ENCODE measurements at regions not wholly inside any gene's neighbourhood (a gene's known extent, or its start where the extent isn't known, plus 50 kb on each side); places are given as distances from the start of the nearest gene placed in this dataset.

DNA sequence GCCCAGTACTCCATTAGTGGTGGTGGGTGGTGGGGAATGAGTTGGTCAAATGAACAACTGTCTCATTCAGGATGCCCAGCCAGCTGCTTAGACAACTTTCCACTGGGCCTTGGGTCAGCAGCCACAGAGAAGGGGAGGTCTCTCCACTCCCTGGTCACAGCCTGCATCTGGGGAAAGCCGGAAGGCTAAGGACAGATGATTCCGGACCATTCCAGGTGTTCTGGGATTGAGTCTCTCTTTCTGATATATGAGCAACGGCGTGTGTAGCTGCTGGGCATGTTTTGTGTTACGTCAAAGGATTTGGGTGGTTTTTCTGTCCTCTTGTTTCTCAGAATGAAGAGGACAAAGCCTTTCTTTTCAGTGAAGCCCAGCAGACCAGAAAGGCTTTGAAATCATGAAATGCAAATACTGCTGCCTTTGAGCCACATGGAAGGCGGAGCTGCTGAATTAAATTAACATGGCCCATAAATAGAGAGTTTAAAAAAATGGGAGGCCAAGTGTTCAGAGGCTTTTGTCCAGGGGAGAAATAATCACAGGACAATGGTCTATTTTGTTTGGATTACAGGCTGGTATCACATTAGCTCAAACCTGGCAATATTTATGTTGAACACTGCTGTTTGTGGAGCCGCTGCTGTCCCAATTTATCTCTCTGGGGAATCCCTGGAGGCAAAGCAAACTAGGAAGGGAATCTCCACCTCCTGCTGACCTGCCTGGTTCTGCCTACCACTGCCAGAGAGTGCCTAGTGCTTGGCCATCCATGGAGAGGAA is 234.4 kb upstream of the E2F8 start:
- peak; percentile 46 for DNase-seq
- H3K36me3 ChIP-seq (ENCODE audit: insufficient read depth, low read length), result no peaks in the 10 kb centered on the region
- H3K27me3 ChIP-seq (ENCODE audit: low read length), result no peaks in the 10 kb centered on the region
- H3K9ac ChIP-seq (ENCODE audit: low read length), result no peak overlapping the region
- H3K4me3 ChIP-seq (ENCODE audit: low read length), result no peak overlapping the region
- H3K9me2 ChIP-seq (replicated peaks; ENCODE audit: insufficient read depth, low read length), result no peaks in the 10 kb centered on the region
- H3K4me2 ChIP-seq (ENCODE audit: low read depth, low read length, poor library complexity, severe bottlenecking), result peak overlapping the region; percentile 26
- no peaks in the 10 kb centered on the region for H3K79me2 ChIP-seq (ENCODE audit: low read length)
- H4K20me1 ChIP-seq (ENCODE audit: insufficient read depth, low read depth, low read length), result no peaks in the 10 kb centered on the region
- H3K9me3 ChIP-seq (ENCODE audit: low read length), result no peaks in the 10 kb centered on the region
- H3K4me1 ChIP-seq (ENCODE audit: low read length), result peaks cover 10% of the 10 kb centered on the region
- H3K27ac ChIP-seq (ENCODE audit: low read length), result no peak overlapping the region
- H2AFZ ChIP-seq (ENCODE audit: low read length), result no peak overlapping the region

DNA sequence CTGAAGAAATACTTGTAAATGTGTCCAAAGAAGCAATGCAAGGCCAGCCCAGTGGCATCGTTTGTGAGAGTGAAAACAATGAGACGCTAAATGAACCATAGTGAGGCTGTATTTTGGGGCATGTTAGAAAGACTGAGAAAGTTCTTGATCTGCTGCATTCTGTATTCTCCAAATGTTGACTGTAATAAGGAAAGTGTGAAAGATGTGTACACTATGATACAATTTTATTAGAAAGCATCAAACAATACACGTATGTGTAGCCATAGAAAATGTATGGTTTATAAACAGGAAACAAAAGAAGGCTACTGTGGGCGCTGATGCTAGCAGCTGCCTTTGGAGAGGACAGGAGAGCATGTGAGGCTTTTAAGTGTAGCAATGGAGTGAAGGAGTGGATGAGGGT is 233.5 kb upstream of the E2F8 start:
- H3K9me3 ChIP-seq (ENCODE audit: low read length), result no peaks in the 10 kb centered on the region
- peaks cover 10% of the 10 kb centered on the region for H3K4me1 ChIP-seq (ENCODE audit: low read length)
- no peak for DNase-seq
- no peak overlapping the region for H3K4me2 ChIP-seq (ENCODE audit: low read depth, low read length, poor library complexity, severe bottlenecking)
- no peaks in the 10 kb centered on the region for H3K27me3 ChIP-seq (ENCODE audit: low read length)
- no peaks in the 10 kb centered on the region for H4K20me1 ChIP-seq (ENCODE audit: insufficient read depth, low read depth, low read length)
- no peaks in the 10 kb centered on the region for H3K36me3 ChIP-seq (ENCODE audit: insufficient read depth, low read length)
- no peak overlapping the region for H2AFZ ChIP-seq (ENCODE audit: low read length)
- no peak overlapping the region for H3K27ac ChIP-seq (ENCODE audit: low read length)
- H3K4me3 ChIP-seq (ENCODE audit: low read length), result no peak overlapping the region
- no peak overlapping the region for H3K9ac ChIP-seq (ENCODE audit: low read length)
- H3K9me2 ChIP-seq (replicated peaks; ENCODE audit: insufficient read depth, low read length), result no peaks in the 10 kb centered on the region
- H3K79me2 ChIP-seq (ENCODE audit: low read length), result no peaks in the 10 kb centered on the region

DNA sequence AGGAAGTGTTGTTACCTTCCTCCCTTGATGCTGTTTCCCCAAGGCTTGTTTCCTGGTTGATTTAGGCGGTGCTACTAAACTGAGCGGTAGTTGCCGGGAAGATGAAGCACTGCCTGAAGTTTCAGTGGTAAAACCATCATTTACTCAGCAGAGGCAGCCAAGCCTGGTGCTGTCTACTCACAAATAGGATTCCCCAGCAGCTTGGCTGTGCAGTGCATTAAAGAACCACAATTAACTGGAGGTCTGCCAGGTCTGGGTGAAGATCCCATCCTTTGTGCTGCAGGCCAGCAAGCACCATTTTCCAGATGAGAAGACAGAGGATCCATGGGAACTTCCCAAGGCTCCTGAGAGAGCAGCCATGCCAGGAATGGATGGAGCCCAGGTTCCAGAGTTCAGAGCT is 231.9 kb upstream of the E2F8 start:
- H3K79me2 ChIP-seq (ENCODE audit: low read length), result no peaks in the 10 kb centered on the region
- peaks cover 10% of the 10 kb centered on the region for H3K4me1 ChIP-seq (ENCODE audit: low read length)
- DNase-seq, result no peak
- H3K9me2 ChIP-seq (replicated peaks; ENCODE audit: insufficient read depth, low read length), result no peaks in the 10 kb centered on the region
- no peaks in the 10 kb centered on the region for H3K9me3 ChIP-seq (ENCODE audit: low read length)
- H4K20me1 ChIP-seq (ENCODE audit: insufficient read depth, low read depth, low read length), result no peaks in the 10 kb centered on the region
- no peaks in the 10 kb centered on the region for H3K36me3 ChIP-seq (ENCODE audit: insufficient read depth, low read length)
- H3K4me2 ChIP-seq (ENCODE audit: low read depth, low read length, poor library complexity, severe bottlenecking), result no peak overlapping the region
- H3K4me3 ChIP-seq (ENCODE audit: low read length), result no peak overlapping the region
- no peaks in the 10 kb centered on the region for H3K27me3 ChIP-seq (ENCODE audit: low read length)
- H3K27ac ChIP-seq (ENCODE audit: low read length), result no peak overlapping the region
- H3K9ac ChIP-seq (ENCODE audit: low read length), result no peak overlapping the region
- H2AFZ ChIP-seq (ENCODE audit: low read length), result no peak overlapping the region

DNA sequence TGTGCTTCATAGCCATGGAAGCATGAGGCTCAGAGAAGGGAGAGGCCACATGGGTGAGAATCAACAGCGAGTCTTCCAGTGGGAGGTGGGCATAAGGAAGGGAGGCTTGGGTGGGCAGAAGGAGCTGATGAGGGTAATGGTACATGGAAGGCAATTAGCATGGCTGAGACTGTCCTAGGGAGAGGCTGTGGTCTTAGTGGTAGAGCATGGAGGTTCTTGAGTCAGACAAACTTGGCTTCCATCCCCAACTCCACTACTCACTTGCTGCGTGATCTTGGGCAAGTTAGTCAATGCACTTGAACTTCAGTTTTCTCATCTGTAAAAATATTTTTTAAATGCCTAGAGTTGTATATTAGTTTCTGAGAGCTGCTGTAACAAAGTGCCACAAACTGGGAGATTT is 227.2 kb upstream of the E2F8 start:
- no peak for DNase-seq
- no peak overlapping the region for H3K4me3 ChIP-seq (ENCODE audit: low read length)
- no peak overlapping the region for H3K9ac ChIP-seq (ENCODE audit: low read length)
- H3K27me3 ChIP-seq (ENCODE audit: low read length), result no peaks in the 10 kb centered on the region
- no peak overlapping the region for H3K4me2 ChIP-seq (ENCODE audit: low read depth, low read length, poor library complexity, severe bottlenecking)
- no peak overlapping the region for H3K27ac ChIP-seq (ENCODE audit: low read length)
- H3K4me1 ChIP-seq (ENCODE audit: low read length), result no peaks in the 10 kb centered on the region; the same call in 1 of the 2 replicates
- no peaks in the 10 kb centered on the region for H4K20me1 ChIP-seq (ENCODE audit: insufficient read depth, low read depth, low read length)
- H3K36me3 ChIP-seq (ENCODE audit: insufficient read depth, low read length), result no peaks in the 10 kb centered on the region
- H3K79me2 ChIP-seq (ENCODE audit: low read length), result no peaks in the 10 kb centered on the region
- H3K9me3 ChIP-seq (ENCODE audit: low read length), result no peaks in the 10 kb centered on the region
- no peak overlapping the region for H2AFZ ChIP-seq (ENCODE audit: low read length)
- H3K9me2 ChIP-seq (replicated peaks; ENCODE audit: insufficient read depth, low read length), result no peaks in the 10 kb centered on the region

DNA sequence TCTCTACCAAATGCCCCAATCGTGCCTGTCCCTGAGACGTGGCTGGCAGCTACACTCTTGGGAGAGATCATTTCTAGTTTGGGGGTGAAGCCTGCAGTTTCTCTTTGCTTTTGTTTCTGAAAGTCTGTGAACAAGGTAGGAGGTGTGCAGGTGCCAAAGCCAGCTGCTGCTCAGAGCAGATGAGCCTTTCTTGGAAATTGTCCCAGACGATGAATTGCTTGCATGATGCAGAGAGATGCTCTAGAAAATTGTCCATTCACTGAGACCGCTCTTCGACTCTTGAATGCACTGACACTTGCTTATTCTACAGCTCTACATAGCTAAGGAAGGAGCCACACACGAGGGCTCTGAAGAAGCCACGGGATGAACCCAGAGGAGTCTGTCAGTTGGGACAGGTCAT is 225.6 kb upstream of the E2F8 start:
- no peak for DNase-seq
- Histone ChIP-seq H3K9me2 (replicated peaks; ENCODE audit: insufficient read depth, low read length) (no peaks in the 10 kb centered on the region), H2AFZ (ENCODE audit: low read length) (no peak overlapping the region), H3K27me3 (ENCODE audit: low read length) (no peaks in the 10 kb centered on the region), H3K4me3 (ENCODE audit: low read length) (no peak overlapping the region), H3K9me3 (ENCODE audit: low read length) (no peaks in the 10 kb centered on the region), H4K20me1 (ENCODE audit: insufficient read depth, low read depth, low read length) (no peaks in the 10 kb centered on the region), H3K36me3 (ENCODE audit: insufficient read depth, low read length) (no peaks in the 10 kb centered on the region), H3K4me2 (ENCODE audit: low read depth, low read length, poor library complexity, severe bottlenecking) (no peak overlapping the region), H3K27ac (ENCODE audit: low read length) (no peak overlapping the region), H3K79me2 (ENCODE audit: low read length) (no peaks in the 10 kb centered on the region), H3K9ac (ENCODE audit: low read length) (no peak overlapping the region), H3K4me1 (ENCODE audit: low read length) (no peaks in the 10 kb centered on the region; the same call in 1 of the 2 replicates)

DNA sequence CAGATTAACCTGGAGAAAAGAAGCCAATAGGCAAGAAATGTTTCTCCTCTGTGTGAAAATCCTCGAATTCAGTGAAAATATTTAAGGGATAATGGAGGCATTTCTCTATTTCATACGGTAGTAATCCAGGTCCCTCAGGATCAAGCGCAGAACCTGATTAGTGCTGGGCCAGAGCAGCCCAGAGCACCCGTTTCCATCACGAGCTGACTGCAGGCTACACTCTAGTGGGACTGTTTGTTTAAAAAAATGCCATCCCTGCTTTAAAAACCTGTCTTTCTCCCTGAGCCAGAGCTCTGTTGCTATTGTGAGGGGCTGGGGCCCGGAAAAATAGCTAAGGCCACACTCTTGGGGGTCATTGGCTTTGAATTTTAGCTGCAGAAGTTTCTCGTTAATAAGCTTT is 223.2 kb upstream of the E2F8 start:
- no peaks in the 10 kb centered on the region for H3K4me1 ChIP-seq (ENCODE audit: low read length)
- no peaks in the 10 kb centered on the region for H3K27me3 ChIP-seq (ENCODE audit: low read length)
- DNase-seq, result no peak
- H3K36me3 ChIP-seq (ENCODE audit: insufficient read depth, low read length), result no peaks in the 10 kb centered on the region
- H3K9ac ChIP-seq (ENCODE audit: low read length), result no peak overlapping the region
- no peak overlapping the region for H2AFZ ChIP-seq (ENCODE audit: low read length)
- H3K4me3 ChIP-seq (ENCODE audit: low read length), result no peak overlapping the region
- H3K79me2 ChIP-seq (ENCODE audit: low read length), result no peaks in the 10 kb centered on the region
- H3K27ac ChIP-seq (ENCODE audit: low read length), result no peak overlapping the region
- no peaks in the 10 kb centered on the region for H3K9me3 ChIP-seq (ENCODE audit: low read length)
- H4K20me1 ChIP-seq (ENCODE audit: insufficient read depth, low read depth, low read length), result no peaks in the 10 kb centered on the region
- H3K4me2 ChIP-seq (ENCODE audit: low read depth, low read length, poor library complexity, severe bottlenecking), result no peak overlapping the region
- H3K9me2 ChIP-seq (replicated peaks; ENCODE audit: insufficient read depth, low read length), result no peaks in the 10 kb centered on the region

DNA sequence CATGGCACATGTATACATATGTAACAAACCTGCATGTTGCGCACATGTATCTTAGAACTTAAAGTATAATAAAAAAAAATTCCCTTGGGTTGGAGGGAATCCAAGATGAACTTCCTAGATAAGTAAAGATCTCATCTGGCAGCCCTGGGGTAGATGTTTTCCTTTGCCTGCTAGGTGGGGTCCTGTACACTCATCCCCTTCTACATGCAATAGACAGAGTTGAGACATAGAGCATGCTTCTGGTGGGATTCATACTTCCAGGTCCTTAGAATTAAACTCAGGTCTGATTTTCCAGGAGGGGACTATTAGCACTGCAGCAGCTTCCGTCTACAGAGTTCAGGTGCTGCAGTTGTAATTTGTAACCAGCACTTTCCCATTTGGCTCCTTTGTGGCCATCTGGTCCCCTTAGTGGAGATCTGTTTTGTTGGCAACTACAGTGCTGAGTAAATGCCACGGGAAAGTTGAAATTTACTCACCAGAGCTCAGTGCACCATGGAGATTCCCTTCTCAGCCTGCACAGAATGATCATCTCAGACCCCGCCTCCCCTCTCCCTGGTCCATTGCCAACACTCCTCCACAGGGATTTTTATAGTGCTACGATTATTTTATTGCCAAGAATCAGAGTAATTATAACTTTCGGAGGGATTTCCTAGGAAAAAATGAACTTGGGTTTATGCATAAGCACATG is 220.1 kb upstream of the E2F8 start:
- no peaks in the 10 kb centered on the region for H3K27me3 ChIP-seq (ENCODE audit: low read length)
- H3K4me3 ChIP-seq (ENCODE audit: low read length), result no peak overlapping the region
- no peaks in the 10 kb centered on the region for H3K9me2 ChIP-seq (replicated peaks; ENCODE audit: insufficient read depth, low read length)
- no peak for DNase-seq
- H3K27ac ChIP-seq (ENCODE audit: low read length), result no peak overlapping the region
- H3K9me3 ChIP-seq (ENCODE audit: low read length), result no peaks in the 10 kb centered on the region
- H3K36me3 ChIP-seq (ENCODE audit: insufficient read depth, low read length), result no peaks in the 10 kb centered on the region
- H4K20me1 ChIP-seq (ENCODE audit: insufficient read depth, low read depth, low read length), result no peaks in the 10 kb centered on the region
- H2AFZ ChIP-seq (ENCODE audit: low read length), result no peak overlapping the region
- no peaks in the 10 kb centered on the region for H3K4me1 ChIP-seq (ENCODE audit: low read length)
- no peak overlapping the region for H3K4me2 ChIP-seq (ENCODE audit: low read depth, low read length, poor library complexity, severe bottlenecking)
- H3K79me2 ChIP-seq (ENCODE audit: low read length), result no peaks in the 10 kb centered on the region
- H3K9ac ChIP-seq (ENCODE audit: low read length), result no peak overlapping the region

DNA sequence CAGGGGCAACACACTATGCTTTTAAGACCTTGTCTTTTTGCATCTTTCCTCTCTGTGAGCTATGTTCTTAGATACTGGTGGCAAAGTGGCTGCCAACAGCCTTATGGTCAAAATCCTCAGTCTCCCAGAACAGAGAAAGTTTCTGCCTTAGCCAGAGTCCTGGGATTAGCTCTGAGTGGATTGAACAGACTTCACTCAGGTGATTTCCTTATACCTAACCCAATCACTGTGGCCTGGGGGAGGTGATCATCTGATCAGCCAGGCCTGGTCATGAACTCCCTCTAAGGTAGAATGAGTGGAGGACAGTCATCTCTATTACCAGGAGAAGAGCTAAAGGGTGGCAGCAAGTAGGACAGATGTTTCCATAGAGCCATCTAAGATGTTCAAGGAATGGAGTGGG is 218.5 kb upstream of the E2F8 start:
- Histone ChIP-seq H3K4me2 (ENCODE audit: low read depth, low read length, poor library complexity, severe bottlenecking) (no peak overlapping the region), H3K79me2 (ENCODE audit: low read length) (no peaks in the 10 kb centered on the region), H3K36me3 (ENCODE audit: insufficient read depth, low read length) (no peaks in the 10 kb centered on the region), H2AFZ (ENCODE audit: low read length) (no peak overlapping the region), H3K9me2 (replicated peaks; ENCODE audit: insufficient read depth, low read length) (no peaks in the 10 kb centered on the region), H3K9me3 (ENCODE audit: low read length) (no peaks in the 10 kb centered on the region), H3K9ac (ENCODE audit: low read length) (no peak overlapping the region), H3K4me3 (ENCODE audit: low read length) (no peak overlapping the region), H3K4me1 (ENCODE audit: low read length) (no peaks in the 10 kb centered on the region), H4K20me1 (ENCODE audit: insufficient read depth, low read depth, low read length) (no peaks in the 10 kb centered on the region), H3K27me3 (ENCODE audit: low read length) (no peaks in the 10 kb centered on the region), H3K27ac (ENCODE audit: low read length) (no peak overlapping the region)
- no peak for DNase-seq
